HG02884 (cell line): ENCODE measurements at regions not wholly inside any gene's neighbourhood (a gene's known extent, or its start where the extent isn't known, plus 50 kb on each side); places are given as distances from the start of the nearest gene placed in this dataset.

Experiments used
- ATAC-seq: cut with Tn5 transposase; IDR thresholded peaks from one replicate; pipeline ENCODE4 v1.9.1; 2021; ENCODE audit warnings: mild to moderate bottlenecking, moderate library complexity; ENCODE audit not compliant: unreplicated experiment

GRCh38 chr19:32012886-32013631 lies 332.4 kb upstream of the ZNF507 start:
- no peak for ATAC-seq

- no peak for ATAC-seq
Measured at GRCh38 chr19:32017176-32017953, 328.0 kb upstream of the ZNF507 start.

- ATAC-seq = no peak
Measured at GRCh38 chr19:32018014-32018413, 327.4 kb upstream of the ZNF507 start.

- ATAC-seq = no peak
Measured at GRCh38 chr19:32020538-32020937, 324.9 kb upstream of the ZNF507 start.

- no peak for ATAC-seq
Measured at GRCh38 chr19:32022044-32022640, 323.3 kb upstream of the ZNF507 start.

- ATAC-seq = no peak
Measured at GRCh38 chr19:32022731-32023563, 322.5 kb upstream of the ZNF507 start.

- no peak for ATAC-seq
Measured at GRCh38 chr19:32023564-32023832, 321.9 kb upstream of the ZNF507 start.

- ATAC-seq = no peak
Measured at GRCh38 chr19:32029235-32029634, 316.2 kb upstream of the ZNF507 start.

- ATAC-seq = no peak
Measured at GRCh38 chr19:32032561-32032960, 312.8 kb upstream of the ZNF507 start.

- ATAC-seq = no peak
Measured at GRCh38 chr19:32035626-32036025, 309.8 kb upstream of the ZNF507 start.

GRCh38 chr19:32038021-32038920 lies 307.1 kb upstream of the ZNF507 start:
- no peak for ATAC-seq

GRCh38 chr19:32038961-32039360 lies 306.4 kb upstream of the ZNF507 start:
- ATAC-seq = no peak

- no peak for ATAC-seq
Measured at GRCh38 chr19:32039440-32039839, 306.0 kb upstream of the ZNF507 start.

GRCh38 chr19:32040236-32040635 lies 305.2 kb upstream of the ZNF507 start:
- no peak for ATAC-seq

- ATAC-seq = no peak
Measured at GRCh38 chr19:32041681-32042292, 303.6 kb upstream of the ZNF507 start.

- ATAC-seq = no peak
Measured at GRCh38 chr19:32047788-32048187, 297.6 kb upstream of the ZNF507 start.

GRCh38 chr19:32053376-32053775 lies 292.0 kb upstream of the ZNF507 start:
- ATAC-seq = no peak

- ATAC-seq = no peak
Measured at GRCh38 chr19:32053861-32054260, 291.5 kb upstream of the ZNF507 start.

- no peak for ATAC-seq
Measured at GRCh38 chr19:32058131-32058530, 287.3 kb upstream of the ZNF507 start.

GRCh38 chr19:32061315-32061714 lies 284.1 kb upstream of the ZNF507 start:
- no peak for ATAC-seq
